ENCODE measurements at regions not wholly inside any gene's neighbourhood (a gene's known extent, or its start where the extent isn't known, plus 50 kb on each side); places are given as distances from the start of the nearest gene placed in this dataset.

DNA sequence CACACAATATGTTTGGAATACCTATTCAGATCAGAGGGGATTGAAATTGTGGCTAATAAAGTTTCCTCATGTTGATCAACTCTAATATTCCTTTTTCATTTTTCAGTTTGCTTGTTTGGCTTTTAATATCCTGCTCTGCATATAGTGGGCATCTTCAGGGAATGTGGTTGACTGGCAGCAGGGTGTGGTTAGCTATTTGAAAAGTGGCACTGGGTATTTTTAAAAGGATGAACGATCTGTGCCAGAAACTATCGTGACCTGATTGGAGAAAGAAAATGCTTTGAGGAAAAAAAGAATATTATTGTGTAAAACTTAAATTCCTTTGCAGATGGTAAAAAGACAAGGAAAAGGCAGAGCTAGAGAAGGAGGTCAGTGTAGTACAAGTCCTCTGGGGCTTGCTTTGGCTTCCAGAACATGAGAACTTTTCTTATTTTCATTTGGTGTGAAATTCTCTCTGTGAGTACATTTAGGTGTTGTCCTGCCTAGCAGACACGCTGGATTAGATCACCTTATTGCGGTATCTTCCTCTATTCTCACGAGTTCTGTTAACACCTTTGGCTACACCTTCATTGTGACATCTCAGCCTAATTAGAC, 329.7 kb upstream of the SNX7 start:
- TF ChIP-seq, protein P1, sequence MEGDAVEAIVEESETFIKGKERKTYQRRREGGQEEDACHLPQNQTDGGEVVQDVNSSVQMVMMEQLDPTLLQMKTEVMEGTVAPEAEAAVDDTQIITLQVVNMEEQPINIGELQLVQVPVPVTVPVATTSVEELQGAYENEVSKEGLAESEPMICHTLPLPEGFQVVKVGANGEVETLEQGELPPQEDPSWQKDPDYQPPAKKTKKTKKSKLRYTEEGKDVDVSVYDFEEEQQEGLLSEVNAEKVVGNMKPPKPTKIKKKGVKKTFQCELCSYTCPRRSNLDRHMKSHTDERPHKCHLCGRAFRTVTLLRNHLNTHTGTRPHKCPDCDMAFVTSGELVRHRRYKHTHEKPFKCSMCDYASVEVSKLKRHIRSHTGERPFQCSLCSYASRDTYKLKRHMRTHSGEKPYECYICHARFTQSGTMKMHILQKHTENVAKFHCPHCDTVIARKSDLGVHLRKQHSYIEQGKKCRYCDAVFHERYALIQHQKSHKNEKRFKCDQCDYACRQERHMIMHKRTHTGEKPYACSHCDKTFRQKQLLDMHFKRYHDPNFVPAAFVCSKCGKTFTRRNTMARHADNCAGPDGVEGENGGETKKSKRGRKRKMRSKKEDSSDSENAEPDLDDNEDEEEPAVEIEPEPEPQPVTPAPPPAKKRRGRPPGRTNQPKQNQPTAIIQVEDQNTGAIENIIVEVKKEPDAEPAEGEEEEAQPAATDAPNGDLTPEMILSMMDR (IDR thresholded peaks at IDR 0.05), result no peak
- TF ChIP-seq EZH2phosphoT487 (IDR thresholded peaks at IDR 0.05), result no peak
- no peak for TF ChIP-seq EZH2 (IDR thresholded peaks at IDR 0.05)

Data from neural progenitor cell (in vitro differentiated cells).